AG04450 (cell line): ENCODE measurements at regions not wholly inside any gene's neighbourhood (a gene's known extent, or its start where the extent isn't known, plus 50 kb on each side); places are given as distances from the start of the nearest gene placed in this dataset.
"Not testable (repeated sequence)": the region's sequence is repeated elsewhere in the genome, so short reads cannot be mapped to it uniquely, and the experiment has no call there.

Source experiments
- CTCF ChIA-PET: fragments of 300-600, 350-600 bp; formaldehyde crosslinking; extraction: SDS; loops from one replicate; lab custom pipeline; 2022; ENCODE audit warnings: antibody characterized with exemption, inconsistent platforms; lab: Charles Lee
- POLR2A ChIA-PET: fragments of 350-600 bp; formaldehyde crosslinking; extraction: SDS; loops from one replicate; lab custom pipeline; 2021; ENCODE audit warnings: antibody characterized with exemption, inconsistent platforms; lab: Yijun Ruan, JAX
- DNase-seq: peaks from one replicate; pipeline ENCODE4 v3.0.0-alpha.2; 2011; ENCODE audit warnings: low read depth, low spot score
- H3K27ac ChIP-seq: one replicate; pipeline ENCODE4 v1.5.1; 2012; ENCODE audit warnings: low read depth, low read length, control low read depth
- H3K27me3 ChIP-seq: one replicate; pipeline ENCODE4 v1.6.0; 2012; ENCODE audit warnings: low read length; ENCODE audit not compliant: control insufficient read depth, insufficient read depth
- H3K4me3 ChIP-seq: 2 replicates; pipeline ENCODE4 v1.5.1; 2011; ENCODE audit warnings: mild to moderate bottlenecking, low read depth, low read length, control low read depth
- H3K9me3 ChIP-seq: 2 replicates; pipeline ENCODE4 v1.5.1; 2012; ENCODE audit warnings: low read length; ENCODE audit not compliant: control insufficient read depth, insufficient read depth
- TF ChIP-seq, protein P1 (sequence below): IDR thresholded peaks from 2 replicates; pipeline ENCODE4 v1.5.1; 2011; ENCODE audit warnings: low read depth, low read length, control low read depth, inconsistent platforms

- CTCF ChIA-PET, result no interaction called here
- no peak overlapping the region for H3K27ac ChIP-seq
- no peaks in the 10 kb centered on the region for H3K27me3 ChIP-seq
- POLR2A ChIA-PET, result no interaction called here
- no peak overlapping the region for H3K4me3 ChIP-seq
- DNase-seq, result no peak
- TF ChIP-seq, protein P1, sequence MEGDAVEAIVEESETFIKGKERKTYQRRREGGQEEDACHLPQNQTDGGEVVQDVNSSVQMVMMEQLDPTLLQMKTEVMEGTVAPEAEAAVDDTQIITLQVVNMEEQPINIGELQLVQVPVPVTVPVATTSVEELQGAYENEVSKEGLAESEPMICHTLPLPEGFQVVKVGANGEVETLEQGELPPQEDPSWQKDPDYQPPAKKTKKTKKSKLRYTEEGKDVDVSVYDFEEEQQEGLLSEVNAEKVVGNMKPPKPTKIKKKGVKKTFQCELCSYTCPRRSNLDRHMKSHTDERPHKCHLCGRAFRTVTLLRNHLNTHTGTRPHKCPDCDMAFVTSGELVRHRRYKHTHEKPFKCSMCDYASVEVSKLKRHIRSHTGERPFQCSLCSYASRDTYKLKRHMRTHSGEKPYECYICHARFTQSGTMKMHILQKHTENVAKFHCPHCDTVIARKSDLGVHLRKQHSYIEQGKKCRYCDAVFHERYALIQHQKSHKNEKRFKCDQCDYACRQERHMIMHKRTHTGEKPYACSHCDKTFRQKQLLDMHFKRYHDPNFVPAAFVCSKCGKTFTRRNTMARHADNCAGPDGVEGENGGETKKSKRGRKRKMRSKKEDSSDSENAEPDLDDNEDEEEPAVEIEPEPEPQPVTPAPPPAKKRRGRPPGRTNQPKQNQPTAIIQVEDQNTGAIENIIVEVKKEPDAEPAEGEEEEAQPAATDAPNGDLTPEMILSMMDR, result no peak
- no peaks in the 10 kb centered on the region for H3K9me3 ChIP-seq
These were observed 943.5 kb downstream of the TRIB2 start for GRCh38 chr2:13660231-13660630.

- H3K4me3 ChIP-seq, result no peak overlapping the region
- TF ChIP-seq, protein P1, result no peak
- H3K27me3 ChIP-seq, result no peaks in the 10 kb centered on the region
- POLR2A ChIA-PET, result no interaction called here
- DNase-seq, result no peak
- no peaks in the 10 kb centered on the region for H3K9me3 ChIP-seq
- H3K27ac ChIP-seq, result no peak overlapping the region
- CTCF ChIA-PET, result no interaction called here
These were observed 945.3 kb downstream of the TRIB2 start for GRCh38 chr2:13662055-13662454.

GRCh38 chr2:13666582-13667414 lies 950.1 kb downstream of the TRIB2 start:
- Histone ChIP-seq H3K27me3 (no peaks in the 10 kb centered on the region), H3K9me3 (no peaks in the 10 kb centered on the region), H3K4me3 (no peak overlapping the region), H3K27ac (no peak overlapping the region)
- ChIA-PET CTCF (no interaction called here), POLR2A (no interaction called here)
- DNase-seq, result no peak
- TF ChIP-seq, protein P1, result no peak

DNA sequence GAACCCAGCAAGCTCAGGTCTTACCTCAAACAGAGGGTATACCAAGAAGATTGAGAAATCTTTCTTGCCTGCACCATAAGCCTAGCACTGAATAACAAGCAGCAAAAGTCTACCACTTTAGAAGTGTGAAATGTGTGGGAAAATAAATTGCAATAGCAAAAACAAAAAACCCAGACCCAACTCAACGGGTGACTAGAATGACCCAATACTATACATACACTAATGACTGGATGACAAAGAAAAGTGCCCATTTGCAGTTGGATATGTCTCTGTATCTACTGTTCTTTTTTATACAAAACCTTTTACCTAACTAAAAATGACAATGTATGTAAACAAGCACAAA lies 950.6 kb downstream of the TRIB2 start:
- ChIA-PET POLR2A (no interaction called here), CTCF (no interaction called here)
- H3K9me3 ChIP-seq, result no peaks in the 10 kb centered on the region
- no peak overlapping the region for H3K4me3 ChIP-seq
- H3K27me3 ChIP-seq, result no peaks in the 10 kb centered on the region
- TF ChIP-seq, protein P1, result no peak
- no peak for DNase-seq
- H3K27ac ChIP-seq, result no peak overlapping the region

DNA sequence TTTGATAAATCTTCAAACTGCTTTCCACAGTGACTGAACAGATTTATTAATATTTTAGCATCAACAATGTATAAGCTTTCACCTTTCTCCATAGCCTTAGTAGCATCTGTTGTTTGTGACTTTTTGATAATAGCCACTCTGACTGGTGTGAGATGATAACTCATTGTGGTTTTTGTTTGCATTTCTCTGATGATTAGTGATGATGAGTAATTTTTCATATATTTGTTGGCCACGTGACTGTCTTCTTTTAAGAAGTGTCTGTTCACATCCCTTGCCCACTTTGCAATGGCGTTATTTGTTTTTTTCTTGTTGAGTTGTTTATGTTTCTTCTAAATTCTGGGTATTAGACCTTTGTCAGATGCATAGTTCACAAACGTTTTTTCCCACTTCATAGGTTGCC lies 952.9 kb downstream of the TRIB2 start:
- Histone ChIP-seq H3K9me3 (no peaks in the 10 kb centered on the region), H3K27ac (no peak overlapping the region), H3K27me3 (no peaks in the 10 kb centered on the region), H3K4me3 (no peak overlapping the region)
- TF ChIP-seq, protein P1, result no peak
- DNase-seq, result no peak
- ChIA-PET POLR2A (no interaction called here), CTCF (no interaction called here)

DNA sequence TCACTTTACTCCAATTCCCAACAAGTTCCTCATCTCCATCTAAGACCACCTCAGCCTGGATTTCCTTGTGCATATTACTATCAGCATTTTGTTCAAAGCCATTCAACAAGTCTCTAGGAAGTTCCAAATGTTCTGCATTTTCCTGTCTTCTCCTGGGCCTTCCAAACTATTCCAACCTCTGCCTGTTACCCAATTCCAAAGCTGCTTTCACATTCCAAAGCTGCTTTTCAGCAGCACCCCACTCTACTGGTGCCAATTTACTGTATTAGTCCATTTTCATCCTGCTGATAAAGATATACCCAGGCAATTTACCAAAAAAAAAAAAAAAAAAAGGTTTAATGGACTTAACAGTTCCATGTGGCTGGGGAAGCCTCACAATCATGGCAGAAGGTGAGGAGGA lies 957.1 kb downstream of the TRIB2 start:
- H3K27ac ChIP-seq, H3K27me3 ChIP-seq, CTCF ChIA-PET, DNase-seq, H3K9me3 ChIP-seq, H3K4me3 ChIP-seq: not testable (repeated sequence)
- POLR2A ChIA-PET, result interaction anchor here (0.6 kb wide), 1 partner anchor 165 kb away, joined by 9 read pairs; no protein-coding TSS in a partner anchor
